ENCODE measurements at regions not wholly inside any gene's neighbourhood (a gene's known extent, or its start where the extent isn't known, plus 50 kb on each side); places are given as distances from the start of the nearest gene placed in this dataset.

- H3K4me1 Mint-ChIP-seq = no peaks in the 10 kb centered on the region
- DNase-seq = no peak
Measured at GRCh38 chr5:112641515-112642110, 96.1 kb upstream of the APC start.

GRCh38 chr5:112642885-112643284, 94.8 kb upstream of the APC start:
- no peak for DNase-seq
- Mint-ChIP-seq H3K9me3 (no peaks in the 10 kb centered on the region), H3K27ac (no peak overlapping the region), H3K4me3 (no peak overlapping the region), H3K4me1 (no peaks in the 10 kb centered on the region), H3K36me3 (no peaks in the 10 kb centered on the region), H3K27me3 (peaks cover 3% of the 10 kb centered on the region)

More at GRCh38 chr5:112641515-112642110, 96.1 kb upstream of the APC start:
- Mint-ChIP-seq H3K4me3 (no peak overlapping the region), H3K27ac (no peak overlapping the region), H3K9me3 (no peaks in the 10 kb centered on the region), H3K36me3 (no peaks in the 10 kb centered on the region), H3K27me3 (peaks cover 3% of the 10 kb centered on the region)

GRCh38 chr5:112643339-112643971, 94.2 kb upstream of the APC start:
- Mint-ChIP-seq H3K27me3 (peaks cover 3% of the 10 kb centered on the region), H3K4me3 (no peak overlapping the region), H3K27ac (no peak overlapping the region), H3K4me1 (no peaks in the 10 kb centered on the region), H3K36me3 (no peaks in the 10 kb centered on the region), H3K9me3 (no peaks in the 10 kb centered on the region)
- no peak for DNase-seq

- no peaks in the 10 kb centered on the region for H3K9me3 Mint-ChIP-seq
- DNase-seq = no peak
- no peak overlapping the region for H3K4me3 Mint-ChIP-seq
- peaks cover 3% of the 10 kb centered on the region for H3K27me3 Mint-ChIP-seq
- no peak overlapping the region for H3K27ac Mint-ChIP-seq
- no peaks in the 10 kb centered on the region for H3K36me3 Mint-ChIP-seq
- H3K4me1 Mint-ChIP-seq = no peaks in the 10 kb centered on the region
Measured at GRCh38 chr5:112646139-112646936, 91.3 kb upstream of the APC start.

- Mint-ChIP-seq H3K27me3 (peaks cover 3% of the 10 kb centered on the region), H3K27ac (no peak overlapping the region), H3K4me1 (no peaks in the 10 kb centered on the region), H3K9me3 (no peaks in the 10 kb centered on the region), H3K4me3 (no peak overlapping the region), H3K36me3 (no peaks in the 10 kb centered on the region)
- no peak for DNase-seq
Measured at GRCh38 chr5:112647428-112647827, 90.3 kb upstream of the APC start.

- H3K4me1 Mint-ChIP-seq = no peaks in the 10 kb centered on the region
- H3K27ac Mint-ChIP-seq = no peak overlapping the region
- no peaks in the 10 kb centered on the region for H3K36me3 Mint-ChIP-seq
- peaks cover 4% of the 10 kb centered on the region for H3K27me3 Mint-ChIP-seq
- no peaks in the 10 kb centered on the region for H3K9me3 Mint-ChIP-seq
- no peak for DNase-seq
- H3K4me3 Mint-ChIP-seq = no peak overlapping the region
Measured at GRCh38 chr5:112648264-112648663, 89.4 kb upstream of the APC start.

- H3K36me3 Mint-ChIP-seq = no peaks in the 10 kb centered on the region
- no peaks in the 10 kb centered on the region for H3K4me1 Mint-ChIP-seq
- H3K4me3 Mint-ChIP-seq = no peak overlapping the region
- H3K27me3 Mint-ChIP-seq = peaks cover 7% of the 10 kb centered on the region
- no peak overlapping the region for H3K27ac Mint-ChIP-seq
- DNase-seq = no peak
- no peaks in the 10 kb centered on the region for H3K9me3 Mint-ChIP-seq
Measured at GRCh38 chr5:112649882-112650281, 87.8 kb upstream of the APC start.

- no peaks in the 10 kb centered on the region for H3K4me1 Mint-ChIP-seq
- H3K27me3 Mint-ChIP-seq = peaks cover 8% of the 10 kb centered on the region
- no peak overlapping the region for H3K27ac Mint-ChIP-seq
- H3K36me3 Mint-ChIP-seq = no peaks in the 10 kb centered on the region
- DNase-seq = no peak
- no peaks in the 10 kb centered on the region for H3K9me3 Mint-ChIP-seq
- no peak overlapping the region for H3K4me3 Mint-ChIP-seq
Measured at GRCh38 chr5:112653638-112654205, 84.0 kb upstream of the APC start.

- no peak overlapping the region for H3K4me3 Mint-ChIP-seq
- peaks cover 7% of the 10 kb centered on the region for H3K9me3 Mint-ChIP-seq
- H3K27ac Mint-ChIP-seq = no peak overlapping the region
- DNase-seq = no peak
- peaks cover 8% of the 10 kb centered on the region for H3K27me3 Mint-ChIP-seq
- peaks cover 1% of the 10 kb centered on the region for H3K36me3 Mint-ChIP-seq
- no peaks in the 10 kb centered on the region for H3K4me1 Mint-ChIP-seq
Measured at GRCh38 chr5:112655513-112655912, 82.2 kb upstream of the APC start.

GRCh38 chr5:112656451-112656850, 81.2 kb upstream of the APC start:
- no peak for DNase-seq
- H3K9me3 Mint-ChIP-seq = peaks cover 14% of the 10 kb centered on the region
- no peak overlapping the region for H3K4me3 Mint-ChIP-seq
- H3K27ac Mint-ChIP-seq = no peak overlapping the region
- H3K4me1 Mint-ChIP-seq = no peaks in the 10 kb centered on the region
- H3K36me3 Mint-ChIP-seq = peaks cover 3% of the 10 kb centered on the region
- H3K27me3 Mint-ChIP-seq = peaks cover 8% of the 10 kb centered on the region

- Mint-ChIP-seq H3K27me3 (peaks cover 8% of the 10 kb centered on the region), H3K4me1 (no peaks in the 10 kb centered on the region), H3K27ac (no peak overlapping the region), H3K4me3 (no peak overlapping the region), H3K9me3 (peaks cover 14% of the 10 kb centered on the region), H3K36me3 (peaks cover 3% of the 10 kb centered on the region)
- DNase-seq = no peak
Measured at GRCh38 chr5:112657804-112658203, 79.9 kb upstream of the APC start.

- Mint-ChIP-seq H3K4me3 (no peak overlapping the region), H3K27ac (no peak overlapping the region), H3K4me1 (no peaks in the 10 kb centered on the region), H3K36me3 (peaks cover 3% of the 10 kb centered on the region), H3K27me3 (peaks cover 4% of the 10 kb centered on the region), H3K9me3 (peaks cover 14% of the 10 kb centered on the region)
- DNase-seq = no peak
Measured at GRCh38 chr5:112660359-112660758, 77.3 kb upstream of the APC start.

- DNase-seq = no peak
- peaks cover 2% of the 10 kb centered on the region for H3K27me3 Mint-ChIP-seq
- no peak overlapping the region for H3K27ac Mint-ChIP-seq
- no peak overlapping the region for H3K4me3 Mint-ChIP-seq
- H3K36me3 Mint-ChIP-seq = peaks cover 3% of the 10 kb centered on the region
- no peaks in the 10 kb centered on the region for H3K4me1 Mint-ChIP-seq
- H3K9me3 Mint-ChIP-seq = peaks cover 14% of the 10 kb centered on the region
Measured at GRCh38 chr5:112663146-112663545, 74.5 kb upstream of the APC start.

- Mint-ChIP-seq H3K9me3 (no peaks in the 10 kb centered on the region), H3K27me3 (peaks cover 6% of the 10 kb centered on the region), H3K4me1 (no peaks in the 10 kb centered on the region), H3K4me3 (no peak overlapping the region), H3K36me3 (no peaks in the 10 kb centered on the region), H3K27ac (no peak overlapping the region)
- no peak for DNase-seq
Measured at GRCh38 chr5:112668016-112668415, 69.7 kb upstream of the APC start.

- Mint-ChIP-seq H3K36me3 (no peaks in the 10 kb centered on the region), H3K27me3 (peaks cover 6% of the 10 kb centered on the region), H3K27ac (no peak overlapping the region), H3K9me3 (no peaks in the 10 kb centered on the region), H3K4me1 (no peaks in the 10 kb centered on the region), H3K4me3 (no peak overlapping the region)
- DNase-seq = no peak
Measured at GRCh38 chr5:112668911-112669310, 68.8 kb upstream of the APC start.

All from activated naive CD8-positive, alpha-beta T cell treated with anti-CD3 and anti-CD28 coated beads for 36 hours (primary cell).